ENCODE measurements at regions not wholly inside any gene's neighbourhood (a gene's known extent, or its start where the extent isn't known, plus 50 kb on each side); places are given as distances from the start of the nearest gene placed in this dataset.

DNA sequence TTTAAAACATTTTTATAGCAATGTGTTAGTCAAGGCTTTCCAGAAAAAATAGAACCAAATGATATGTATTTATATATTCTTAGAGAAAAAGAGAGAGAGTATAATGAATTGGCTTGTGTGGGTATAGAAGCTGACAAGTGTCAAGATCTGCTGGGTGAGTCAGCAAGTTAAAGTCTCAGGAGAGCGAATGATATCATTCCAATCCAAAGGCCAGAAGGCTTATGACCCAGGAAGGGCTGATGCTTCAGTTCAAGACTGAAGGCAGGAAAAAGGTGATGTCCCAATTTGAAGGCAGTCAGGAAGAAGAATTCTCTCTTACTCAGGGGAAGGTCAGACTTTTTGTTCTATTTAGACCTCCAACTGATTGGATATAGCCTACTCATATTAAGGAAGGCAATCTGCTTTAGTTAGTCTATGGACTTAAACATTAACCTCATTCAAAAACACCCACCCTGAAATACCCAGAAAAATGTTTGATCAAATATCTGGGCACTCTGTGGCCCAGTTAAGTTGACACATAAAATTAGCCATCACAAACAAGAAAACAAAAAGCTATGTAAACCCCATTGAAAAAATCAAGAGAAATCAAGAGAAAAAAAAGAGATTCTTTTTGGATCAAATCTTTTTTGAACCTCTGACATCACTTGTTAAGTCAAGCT, 189.6 kb downstream of the PIK3R1 start (continued):
- no peak for TF ChIP-seq ZNF79 (CRISPR knock-in tag; IDR thresholded peaks at IDR 0.05; ENCODE audit: low read depth)
- no peak for TF ChIP-seq CBX2 (IDR thresholded peaks at IDR 0.05; ENCODE audit: insufficient read depth, low read length, poor library complexity, severe bottlenecking)
- no peak for TF ChIP-seq NFIX (CRISPR knock-in tag; IDR thresholded peaks at IDR 0.05; ENCODE audit: low read depth)
- no peak for TF ChIP-seq FOXA3 (CRISPR knock-in tag; conservative IDR thresholded peaks at IDR 0.05 in 1 of 2, IDR thresholded peaks at IDR 0.05 in 1 of 2)
- TF ChIP-seq MAFK (IDR thresholded peaks at IDR 0.05; ENCODE audit: low read length) = peak; percentile 83
- no peak for TF ChIP-seq ZFP1 (CRISPR knock-in tag; IDR thresholded peaks at IDR 0.05)
- TF ChIP-seq NONO (IDR thresholded peaks at IDR 0.05; ENCODE audit: low read depth in 2 of 2, low read length in 1 of 2) = no peak
- peak; percentile 96 for TF ChIP-seq C11orf30 (IDR thresholded peaks at IDR 0.05; ENCODE audit: low read depth)
- TF ChIP-seq ELF2 (CRISPR knock-in tag; IDR thresholded peaks at IDR 0.05) = no peak
- no peak for TF ChIP-seq RBM34 (IDR thresholded peaks at IDR 0.05; ENCODE audit: borderline replicate concordance, insufficient read depth, low read length)
- no peak for TF ChIP-seq RBM25 (IDR thresholded peaks at IDR 0.05; ENCODE audit: low read depth, low read length, severe bottlenecking)
- TF ChIP-seq FOXJ3 (CRISPR knock-in tag; IDR thresholded peaks at IDR 0.05) = no peak
- TF ChIP-seq RNF2 (IDR thresholded peaks at IDR 0.05) = no peak
- no peak for TF ChIP-seq HLTF (IDR thresholded peaks at IDR 0.05)
- TF ChIP-seq DPF2 (IDR thresholded peaks at IDR 0.05) = peak; percentile 72
- TF ChIP-seq, protein P1, sequence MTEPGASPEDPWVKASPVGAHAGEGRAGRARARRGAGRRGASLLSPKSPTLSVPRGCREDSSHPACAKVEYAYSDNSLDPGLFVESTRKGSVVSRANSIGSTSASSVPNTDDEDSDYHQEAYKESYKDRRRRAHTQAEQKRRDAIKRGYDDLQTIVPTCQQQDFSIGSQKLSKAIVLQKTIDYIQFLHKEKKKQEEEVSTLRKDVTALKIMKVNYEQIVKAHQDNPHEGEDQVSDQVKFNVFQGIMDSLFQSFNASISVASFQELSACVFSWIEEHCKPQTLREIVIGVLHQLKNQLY (CRISPR knock-in tag; conservative IDR thresholded peaks at IDR 0.05) = no peak
- TF ChIP-seq, protein P2, sequence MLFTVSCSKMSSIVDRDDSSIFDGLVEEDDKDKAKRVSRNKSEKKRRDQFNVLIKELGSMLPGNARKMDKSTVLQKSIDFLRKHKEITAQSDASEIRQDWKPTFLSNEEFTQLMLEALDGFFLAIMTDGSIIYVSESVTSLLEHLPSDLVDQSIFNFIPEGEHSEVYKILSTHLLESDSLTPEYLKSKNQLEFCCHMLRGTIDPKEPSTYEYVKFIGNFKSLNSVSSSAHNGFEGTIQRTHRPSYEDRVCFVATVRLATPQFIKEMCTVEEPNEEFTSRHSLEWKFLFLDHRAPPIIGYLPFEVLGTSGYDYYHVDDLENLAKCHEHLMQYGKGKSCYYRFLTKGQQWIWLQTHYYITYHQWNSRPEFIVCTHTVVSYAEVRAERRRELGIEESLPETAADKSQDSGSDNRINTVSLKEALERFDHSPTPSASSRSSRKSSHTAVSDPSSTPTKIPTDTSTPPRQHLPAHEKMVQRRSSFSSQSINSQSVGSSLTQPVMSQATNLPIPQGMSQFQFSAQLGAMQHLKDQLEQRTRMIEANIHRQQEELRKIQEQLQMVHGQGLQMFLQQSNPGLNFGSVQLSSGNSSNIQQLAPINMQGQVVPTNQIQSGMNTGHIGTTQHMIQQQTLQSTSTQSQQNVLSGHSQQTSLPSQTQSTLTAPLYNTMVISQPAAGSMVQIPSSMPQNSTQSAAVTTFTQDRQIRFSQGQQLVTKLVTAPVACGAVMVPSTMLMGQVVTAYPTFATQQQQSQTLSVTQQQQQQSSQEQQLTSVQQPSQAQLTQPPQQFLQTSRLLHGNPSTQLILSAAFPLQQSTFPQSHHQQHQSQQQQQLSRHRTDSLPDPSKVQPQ (CRISPR knock-in tag; IDR thresholded peaks at IDR 0.05; ENCODE audit: borderline replicate concordance) = no peak
- TF ChIP-seq, protein P3, sequence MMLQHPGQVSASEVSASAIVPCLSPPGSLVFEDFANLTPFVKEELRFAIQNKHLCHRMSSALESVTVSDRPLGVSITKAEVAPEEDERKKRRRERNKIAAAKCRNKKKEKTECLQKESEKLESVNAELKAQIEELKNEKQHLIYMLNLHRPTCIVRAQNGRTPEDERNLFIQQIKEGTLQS (IDR thresholded peaks at IDR 0.05) = peak; percentile 81
- TF ChIP-seq, protein P3 (CRISPR knock-in tag; conservative IDR thresholded peaks at IDR 0.05) = no peak
- TF ChIP-seq JUND (IDR thresholded peaks at IDR 0.05; ENCODE audit: borderline replicate concordance, low read depth, low read length) = peak; percentile 84; the same call in 1 of the 2 replicates
- TF ChIP-seq JUND (tag; IDR thresholded peaks at IDR 0.05; ENCODE audit: borderline replicate concordance, low read depth, low read length) = peak; percentile 84
- no peak for TF ChIP-seq KDM1A (IDR thresholded peaks at IDR 0.05)
- no peak for TF ChIP-seq ETV6 (IDR thresholded peaks at IDR 0.05; ENCODE audit: borderline replicate concordance in 1 of 2, low read depth in 2 of 2, low read length in 1 of 2)
- no peak for TF ChIP-seq ETV6 (CRISPR knock-in tag; IDR thresholded peaks at IDR 0.05; ENCODE audit: borderline replicate concordance)
- TF ChIP-seq ZNF436 (CRISPR knock-in tag; IDR thresholded peaks at IDR 0.05) = no peak
- TF ChIP-seq CHD2 (IDR thresholded peaks at IDR 0.05; ENCODE audit: low read depth, low read length) = no peak

Data from K562 (cell line).